ENCODE measurements at regions not wholly inside any gene's neighbourhood (a gene's known extent, or its start where the extent isn't known, plus 50 kb on each side); places are given as distances from the start of the nearest gene placed in this dataset.

GRCh38 chr12:30391766-30392366, 303.8 kb downstream of the IPO8 start:
- Histone ChIP-seq H3K27ac (ENCODE audit: low read length) (no peak overlapping the region), H3K9ac (ENCODE audit: low read depth, low read length) (no peak overlapping the region), H3K4me1 (ENCODE audit: insufficient read depth, low read length) (no peaks in the 10 kb centered on the region), H3K9me3 (ENCODE audit: insufficient read depth, low read depth, low read length) (peaks cover 79% of the 10 kb centered on the region), H3K36me3 (ENCODE audit: insufficient read depth, low read depth, low read length) (no peaks in the 10 kb centered on the region), H3K4me3 (ENCODE audit: low read length) (no peak overlapping the region), H3K27me3 (ENCODE audit: insufficient read depth, low read length) (no peaks in the 10 kb centered on the region)

DNA sequence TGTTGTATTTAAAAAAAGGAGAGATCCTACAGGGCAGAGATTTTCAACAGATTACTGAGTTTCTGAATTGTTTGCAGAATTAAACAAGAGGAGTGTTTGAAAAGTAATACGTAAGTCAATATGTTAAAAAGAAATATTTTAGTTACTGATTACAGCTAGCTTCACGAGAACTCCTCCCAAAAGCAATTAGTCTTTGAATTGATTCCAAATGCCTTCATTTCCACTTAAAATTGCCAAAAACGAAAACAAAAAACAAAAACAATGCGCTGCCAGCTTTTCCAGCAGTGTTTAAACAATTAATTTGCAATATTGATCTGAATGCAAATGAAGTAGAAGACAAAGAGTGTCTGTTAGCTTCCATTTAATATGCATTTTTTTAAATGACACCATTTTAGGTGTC, 310.0 kb downstream of the IPO8 start:
- Histone ChIP-seq H3K4me3 (ENCODE audit: low read length) (no peak overlapping the region), H3K9me3 (ENCODE audit: insufficient read depth, low read depth, low read length) (peaks cover 28% of the 10 kb centered on the region), H3K36me3 (ENCODE audit: insufficient read depth, low read depth, low read length) (no peaks in the 10 kb centered on the region), H3K4me1 (ENCODE audit: insufficient read depth, low read length) (no peaks in the 10 kb centered on the region), H3K27ac (ENCODE audit: low read length) (no peak overlapping the region), H3K27me3 (ENCODE audit: insufficient read depth, low read length) (no peaks in the 10 kb centered on the region), H3K9ac (ENCODE audit: low read depth, low read length) (no peak overlapping the region)

- Histone ChIP-seq H3K27ac (ENCODE audit: low read length) (no peak overlapping the region), H3K27me3 (ENCODE audit: insufficient read depth, low read length) (no peaks in the 10 kb centered on the region), H3K4me3 (ENCODE audit: low read length) (no peak overlapping the region), H3K9me3 (ENCODE audit: insufficient read depth, low read depth, low read length) (peaks cover 26% of the 10 kb centered on the region), H3K9ac (ENCODE audit: low read depth, low read length) (no peak overlapping the region), H3K36me3 (ENCODE audit: insufficient read depth, low read depth, low read length) (no peaks in the 10 kb centered on the region), H3K4me1 (ENCODE audit: insufficient read depth, low read length) (no peaks in the 10 kb centered on the region)
Observed at GRCh38 chr12:30384976-30385375, 310.7 kb downstream of the IPO8 start.

DNA sequence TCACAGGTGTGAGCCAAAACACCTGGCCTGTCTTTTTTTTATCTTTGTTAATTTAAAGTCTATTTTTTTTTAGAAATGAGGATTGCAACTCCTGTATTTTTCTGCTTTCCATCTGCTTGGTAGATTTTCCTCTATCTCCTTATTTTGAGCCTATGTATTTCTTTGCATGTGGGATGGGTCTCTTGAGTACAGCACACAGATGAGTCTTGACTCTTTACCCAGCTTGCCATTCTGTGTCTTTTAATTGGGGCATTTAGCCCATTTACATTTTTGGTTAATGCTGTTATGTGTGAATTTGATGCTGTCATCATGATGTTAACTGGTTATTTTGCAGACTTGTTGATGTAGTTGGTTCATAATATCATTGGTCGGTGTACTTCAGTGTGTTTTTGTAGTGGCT, 317.4 kb downstream of the IPO8 start:
- Histone ChIP-seq H3K4me3 (ENCODE audit: low read length) (no peak overlapping the region), H3K9me3 (ENCODE audit: insufficient read depth, low read depth, low read length) (peaks cover 38% of the 10 kb centered on the region), H3K9ac (ENCODE audit: low read depth, low read length) (no peak overlapping the region), H3K27me3 (ENCODE audit: insufficient read depth, low read length) (no peaks in the 10 kb centered on the region), H3K4me1 (ENCODE audit: insufficient read depth, low read length) (no peaks in the 10 kb centered on the region), H3K36me3 (ENCODE audit: insufficient read depth, low read depth, low read length) (no peaks in the 10 kb centered on the region), H3K27ac (ENCODE audit: low read length) (no peak overlapping the region)

- H3K9me3 ChIP-seq (ENCODE audit: insufficient read depth, low read depth, low read length) = peaks cover 31% of the 10 kb centered on the region; the same call in 1 of the 2 replicates
- no peak overlapping the region for H3K4me3 ChIP-seq (ENCODE audit: low read length)
- no peaks in the 10 kb centered on the region for H3K27me3 ChIP-seq (ENCODE audit: insufficient read depth, low read length)
- no peaks in the 10 kb centered on the region for H3K36me3 ChIP-seq (ENCODE audit: insufficient read depth, low read depth, low read length)
- H3K27ac ChIP-seq (ENCODE audit: low read length) = no peak overlapping the region
- no peak overlapping the region for H3K9ac ChIP-seq (ENCODE audit: low read depth, low read length)
- no peaks in the 10 kb centered on the region for H3K4me1 ChIP-seq (ENCODE audit: insufficient read depth, low read length)
Observed at GRCh38 chr12:30364822-30365221, 330.8 kb downstream of the IPO8 start.

- no peak overlapping the region for H3K27ac ChIP-seq (ENCODE audit: low read length)
- no peaks in the 10 kb centered on the region for H3K4me1 ChIP-seq (ENCODE audit: insufficient read depth, low read length)
- H3K4me3 ChIP-seq (ENCODE audit: low read length) = no peak overlapping the region
- H3K9me3 ChIP-seq (ENCODE audit: insufficient read depth, low read depth, low read length) = peaks cover 24% of the 10 kb centered on the region; the same call in 1 of the 2 replicates
- H3K9ac ChIP-seq (ENCODE audit: low read depth, low read length) = no peak overlapping the region
- no peaks in the 10 kb centered on the region for H3K36me3 ChIP-seq (ENCODE audit: insufficient read depth, low read depth, low read length)
- no peaks in the 10 kb centered on the region for H3K27me3 ChIP-seq (ENCODE audit: insufficient read depth, low read length)
Observed at GRCh38 chr12:30361145-30361544, 334.5 kb downstream of the IPO8 start.

DNA sequence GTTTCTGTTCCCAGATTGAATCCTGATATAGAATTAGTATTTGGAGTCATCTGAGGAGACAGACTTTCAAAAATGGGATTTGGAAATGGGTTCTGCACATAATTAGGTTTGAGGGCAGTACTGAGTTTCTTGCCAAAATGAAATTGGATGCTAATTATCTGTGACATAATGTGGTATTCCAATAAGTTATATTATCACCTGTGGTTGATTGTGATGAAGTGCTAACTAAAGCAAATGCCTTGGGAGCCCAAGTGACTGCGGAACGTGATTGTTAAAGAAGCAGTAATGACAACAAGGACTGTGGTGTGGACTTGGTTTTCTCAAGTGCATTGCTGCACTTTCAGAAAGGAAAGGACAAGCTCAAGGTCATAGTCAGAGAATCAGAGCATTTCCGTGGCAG, 337.0 kb downstream of the IPO8 start:
- Histone ChIP-seq H3K4me1 (ENCODE audit: insufficient read depth, low read length) (no peaks in the 10 kb centered on the region), H3K27ac (ENCODE audit: low read length) (no peak overlapping the region)

GRCh38 chr12:30357766-30358490, 337.7 kb downstream of the IPO8 start:
- Histone ChIP-seq H3K4me1 (ENCODE audit: insufficient read depth, low read length) (no peaks in the 10 kb centered on the region), H3K9me3 (ENCODE audit: insufficient read depth, low read depth, low read length) (peaks cover 11% of the 10 kb centered on the region; the same call in 1 of the 2 replicates), H3K27me3 (ENCODE audit: insufficient read depth, low read length) (no peaks in the 10 kb centered on the region), H3K27ac (ENCODE audit: low read length) (no peak overlapping the region), H3K4me3 (ENCODE audit: low read length) (no peak overlapping the region), H3K36me3 (ENCODE audit: insufficient read depth, low read depth, low read length) (no peaks in the 10 kb centered on the region), H3K9ac (ENCODE audit: low read depth, low read length) (no peak overlapping the region)

More for the DNA sequence above, 337.0 kb downstream of the IPO8 start:
- Histone ChIP-seq H3K9ac (ENCODE audit: low read depth, low read length) (no peak overlapping the region), H3K9me3 (ENCODE audit: insufficient read depth, low read depth, low read length) (peaks cover 18% of the 10 kb centered on the region; the same call in 1 of the 2 replicates), H3K36me3 (ENCODE audit: insufficient read depth, low read depth, low read length) (no peaks in the 10 kb centered on the region), H3K4me3 (ENCODE audit: low read length) (no peak overlapping the region), H3K27me3 (ENCODE audit: insufficient read depth, low read length) (no peaks in the 10 kb centered on the region)

- H3K27me3 ChIP-seq (ENCODE audit: insufficient read depth, low read length) = no peaks in the 10 kb centered on the region
- no peaks in the 10 kb centered on the region for H3K36me3 ChIP-seq (ENCODE audit: insufficient read depth, low read depth, low read length)
- H3K27ac ChIP-seq (ENCODE audit: low read length) = no peak overlapping the region
- peaks cover 46% of the 10 kb centered on the region for H3K9me3 ChIP-seq (ENCODE audit: insufficient read depth, low read depth, low read length)
- H3K4me1 ChIP-seq (ENCODE audit: insufficient read depth, low read length) = no peaks in the 10 kb centered on the region
- no peak overlapping the region for H3K4me3 ChIP-seq (ENCODE audit: low read length)
- H3K9ac ChIP-seq (ENCODE audit: low read depth, low read length) = no peak overlapping the region
Observed at GRCh38 chr12:30345744-30346471, 349.8 kb downstream of the IPO8 start.

DNA sequence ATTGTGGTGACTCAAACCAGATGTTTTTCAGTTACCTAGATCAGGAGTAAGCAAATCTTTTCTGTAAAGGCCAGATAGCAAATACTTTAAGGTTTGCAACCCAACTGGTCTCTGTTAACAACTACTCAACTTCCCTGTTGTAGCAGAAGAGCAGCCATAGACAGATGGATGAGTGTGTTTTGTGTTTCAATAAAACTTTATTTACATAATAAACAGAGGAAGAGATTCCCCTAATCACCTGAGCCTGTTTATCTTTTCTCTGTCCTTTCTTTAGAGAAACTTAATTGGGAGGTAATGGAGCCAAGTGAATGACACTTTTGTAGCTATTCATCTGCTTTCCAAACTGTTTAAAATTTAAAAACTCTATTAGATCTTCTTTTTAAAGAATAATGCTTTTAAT, 365.1 kb downstream of the IPO8 start:
- H3K27me3 ChIP-seq (ENCODE audit: insufficient read depth, low read length) = no peaks in the 10 kb centered on the region
- no peak overlapping the region for H3K9ac ChIP-seq (ENCODE audit: low read depth, low read length)
- H3K9me3 ChIP-seq (ENCODE audit: insufficient read depth, low read depth, low read length) = 0 out of 2 replicates have a peak, but pooled peaks cover 4% of the 10 kb centered on the region
- no peaks in the 10 kb centered on the region for H3K36me3 ChIP-seq (ENCODE audit: insufficient read depth, low read depth, low read length)
- H3K4me1 ChIP-seq (ENCODE audit: insufficient read depth, low read length) = peaks cover 7% of the 10 kb centered on the region; the same call in 1 of the 2 replicates
- no peak overlapping the region for H3K27ac ChIP-seq (ENCODE audit: low read length)
- no peak overlapping the region for H3K4me3 ChIP-seq (ENCODE audit: low read length)

GRCh38 chr12:30329281-30329680, 366.4 kb downstream of the IPO8 start:
- Histone ChIP-seq H3K9ac (ENCODE audit: low read depth, low read length) (no peak overlapping the region), H3K27me3 (ENCODE audit: insufficient read depth, low read length) (no peaks in the 10 kb centered on the region), H3K4me3 (ENCODE audit: low read length) (no peak overlapping the region), H3K4me1 (ENCODE audit: insufficient read depth, low read length) (peaks cover 7% of the 10 kb centered on the region; the same call in 1 of the 2 replicates), H3K9me3 (ENCODE audit: insufficient read depth, low read depth, low read length) (peaks cover 4% of the 10 kb centered on the region; the same call in 1 of the 2 replicates), H3K36me3 (ENCODE audit: insufficient read depth, low read depth, low read length) (no peaks in the 10 kb centered on the region), H3K27ac (ENCODE audit: low read length) (no peak overlapping the region)
